ENCODE measurements at regions not wholly inside any gene's neighbourhood (a gene's known extent, or its start where the extent isn't known, plus 50 kb on each side); places are given as distances from the start of the nearest gene placed in this dataset.

DNA sequence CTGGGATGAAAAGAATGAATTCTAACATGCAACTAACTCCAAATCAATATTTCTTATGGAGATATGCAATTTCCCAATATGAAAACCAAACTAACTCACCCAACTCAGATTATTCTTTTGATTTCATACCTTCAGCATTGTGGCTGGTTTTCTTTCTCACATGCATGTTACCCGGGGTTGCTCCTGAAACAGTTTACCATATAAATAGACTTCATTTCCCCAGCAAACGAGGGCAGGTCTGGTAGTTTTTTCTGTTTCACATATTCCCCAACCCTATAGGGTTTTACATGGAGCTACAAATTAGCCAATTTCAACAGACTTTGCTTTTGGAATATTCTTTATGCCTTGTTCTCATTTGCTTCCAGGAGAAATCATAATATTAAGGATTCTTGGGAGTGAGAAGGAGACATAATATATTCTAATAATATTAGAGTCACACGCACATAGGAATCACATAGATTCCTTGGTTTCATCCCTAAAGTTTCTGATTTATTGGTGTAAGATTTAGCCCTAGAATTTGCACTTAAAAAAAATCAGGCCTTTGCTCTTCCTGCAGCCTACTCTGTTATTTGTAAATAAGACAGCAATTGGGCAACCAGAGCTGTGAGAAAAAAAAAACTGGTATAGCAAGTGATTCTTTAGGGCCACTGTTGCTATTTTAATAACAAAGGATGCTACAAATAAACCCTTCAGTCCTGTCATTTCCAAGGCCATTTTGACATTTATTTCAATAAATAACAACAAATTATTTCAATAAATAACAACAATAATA lies 60.3 kb upstream of the FAM20A start:
- TF ChIP-seq, protein P1, sequence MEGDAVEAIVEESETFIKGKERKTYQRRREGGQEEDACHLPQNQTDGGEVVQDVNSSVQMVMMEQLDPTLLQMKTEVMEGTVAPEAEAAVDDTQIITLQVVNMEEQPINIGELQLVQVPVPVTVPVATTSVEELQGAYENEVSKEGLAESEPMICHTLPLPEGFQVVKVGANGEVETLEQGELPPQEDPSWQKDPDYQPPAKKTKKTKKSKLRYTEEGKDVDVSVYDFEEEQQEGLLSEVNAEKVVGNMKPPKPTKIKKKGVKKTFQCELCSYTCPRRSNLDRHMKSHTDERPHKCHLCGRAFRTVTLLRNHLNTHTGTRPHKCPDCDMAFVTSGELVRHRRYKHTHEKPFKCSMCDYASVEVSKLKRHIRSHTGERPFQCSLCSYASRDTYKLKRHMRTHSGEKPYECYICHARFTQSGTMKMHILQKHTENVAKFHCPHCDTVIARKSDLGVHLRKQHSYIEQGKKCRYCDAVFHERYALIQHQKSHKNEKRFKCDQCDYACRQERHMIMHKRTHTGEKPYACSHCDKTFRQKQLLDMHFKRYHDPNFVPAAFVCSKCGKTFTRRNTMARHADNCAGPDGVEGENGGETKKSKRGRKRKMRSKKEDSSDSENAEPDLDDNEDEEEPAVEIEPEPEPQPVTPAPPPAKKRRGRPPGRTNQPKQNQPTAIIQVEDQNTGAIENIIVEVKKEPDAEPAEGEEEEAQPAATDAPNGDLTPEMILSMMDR (IDR thresholded peaks at IDR 0.05; ENCODE audit: insufficient read depth, missing control alignments): no peak
- no peak for FAIRE-seq
- no peak for DNase-seq (ENCODE audit: insufficient read length, low spot score)

DNA sequence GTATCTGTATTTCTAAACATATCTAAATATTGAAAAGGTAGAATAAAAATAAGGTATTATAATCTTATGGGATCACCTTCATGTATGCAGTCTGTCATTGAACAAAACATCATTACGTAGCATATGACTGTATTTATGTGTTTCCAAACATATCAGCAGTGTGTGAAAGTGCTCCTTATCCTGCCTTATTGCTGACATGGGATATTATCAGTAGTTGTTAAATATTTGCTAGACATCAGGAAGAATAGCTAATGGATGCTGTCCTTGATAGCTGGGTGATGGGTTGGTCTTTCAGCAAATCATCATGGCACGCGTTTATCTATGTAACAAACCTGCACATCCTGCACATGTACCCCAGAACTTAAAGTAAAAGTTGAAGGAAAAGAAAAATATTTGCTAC lies 59.1 kb upstream of the FAM20A start:
- TF ChIP-seq, protein P1 (IDR thresholded peaks at IDR 0.05; ENCODE audit: insufficient read depth, missing control alignments): no peak
- no peak for FAIRE-seq
- DNase-seq (ENCODE audit: insufficient read length, low spot score): no peak

DNA sequence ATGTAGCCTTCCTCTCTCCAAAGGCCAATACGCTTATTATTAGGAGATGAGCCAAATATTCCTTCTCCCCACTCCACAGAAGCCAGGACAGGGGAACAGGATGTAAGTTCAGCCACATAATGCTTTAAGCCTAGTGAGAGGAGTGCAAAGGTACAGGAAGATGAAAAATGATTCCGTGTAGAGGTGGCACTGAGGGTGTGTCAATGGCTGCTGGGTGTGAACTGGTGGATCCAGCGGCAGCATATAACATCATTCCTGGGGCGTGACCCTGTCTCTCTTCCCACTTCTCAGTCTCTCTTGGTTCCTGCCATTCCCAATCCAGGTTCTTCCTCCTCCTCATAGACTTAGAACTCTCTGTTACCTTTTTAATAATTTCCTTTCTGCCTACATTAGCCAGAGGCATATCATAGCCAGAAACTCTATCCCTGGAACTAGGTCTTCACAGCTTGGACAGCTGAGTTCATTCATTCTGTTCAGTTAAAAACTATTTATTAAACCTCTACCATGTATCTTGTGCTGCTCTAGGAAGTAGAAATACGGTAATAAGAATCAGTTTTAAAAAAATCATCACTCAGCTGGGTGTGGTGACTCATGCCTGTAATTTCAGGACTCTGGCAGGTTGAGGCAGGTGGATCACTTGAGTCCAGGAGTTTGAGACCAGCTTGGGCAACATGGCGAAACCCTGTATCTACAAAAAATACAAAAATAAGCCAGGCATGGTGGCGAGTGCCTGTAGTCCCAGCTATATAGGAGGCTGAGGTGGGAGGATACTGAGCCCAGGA lies 58.0 kb upstream of the FAM20A start:
- FAIRE-seq: no peak
- TF ChIP-seq, protein P1 (IDR thresholded peaks at IDR 0.05; ENCODE audit: insufficient read depth, missing control alignments): no peak
- DNase-seq (ENCODE audit: insufficient read length, low spot score): no peak

GRCh38 chr17:68657576-68657975 lies 56.4 kb upstream of the FAM20A start:
- FAIRE-seq (no peak), DNase-seq (ENCODE audit: insufficient read length, low spot score) (no peak)
- TF ChIP-seq, protein P1 (IDR thresholded peaks at IDR 0.05; ENCODE audit: insufficient read depth, missing control alignments): no peak

DNA sequence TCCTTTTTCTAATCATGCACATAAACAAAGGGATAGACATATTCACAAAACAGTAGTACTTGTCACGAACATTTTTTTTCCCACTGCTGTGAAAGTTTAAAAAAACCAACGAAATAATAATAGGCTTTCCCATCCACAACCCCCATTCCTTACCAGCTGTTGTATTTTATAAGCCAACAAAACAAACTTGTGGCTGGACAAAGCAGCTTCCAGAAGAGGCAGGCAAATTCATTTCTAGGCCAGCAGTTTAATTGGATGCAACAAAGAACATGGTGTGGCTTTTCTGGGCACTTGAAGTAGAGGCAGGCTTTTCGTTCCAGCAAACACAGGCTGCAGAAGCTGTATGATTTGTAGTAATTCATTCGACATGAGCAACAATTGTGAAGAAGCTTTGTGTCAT lies 56.0 kb upstream of the FAM20A start:
- no peak for FAIRE-seq
- TF ChIP-seq, protein P1 (IDR thresholded peaks at IDR 0.05; ENCODE audit: insufficient read depth, missing control alignments): no peak
- DNase-seq (ENCODE audit: insufficient read length, low spot score): no peak

DNA sequence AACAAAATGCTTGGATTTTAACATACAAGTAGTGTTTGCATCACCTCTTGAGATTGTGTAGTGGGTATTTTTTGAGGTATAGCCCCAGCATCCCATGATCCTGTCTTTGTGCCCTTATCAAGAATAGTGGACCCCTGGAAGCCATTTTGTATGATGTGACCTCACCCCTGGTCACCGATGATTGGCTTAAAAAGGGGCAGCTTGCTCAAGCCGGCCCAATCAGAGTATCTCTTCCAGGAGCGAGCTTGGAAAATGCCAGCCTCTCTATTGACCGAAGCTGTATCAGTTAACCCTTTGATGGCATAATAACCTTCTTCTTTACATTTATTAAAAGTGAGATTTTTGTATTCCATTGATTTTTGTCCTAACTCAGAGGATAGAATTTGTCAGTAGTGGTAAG lies 55.5 kb upstream of the FAM20A start:
- DNase-seq (ENCODE audit: insufficient read length, low spot score) (no peak), FAIRE-seq (no peak)
- TF ChIP-seq, protein P1 (IDR thresholded peaks at IDR 0.05; ENCODE audit: insufficient read depth, missing control alignments): no peak
